ENCODE measurements at regions not wholly inside any gene's neighbourhood (a gene's known extent, or its start where the extent isn't known, plus 50 kb on each side); places are given as distances from the start of the nearest gene placed in this dataset.
A peak's percentile ranks its signal among the peaks of the same experiment; 100 is the strongest.
"Not testable (repeated sequence)": the region's sequence is repeated elsewhere in the genome, so short reads cannot be mapped to it uniquely, and the experiment has no call there.

DNA sequence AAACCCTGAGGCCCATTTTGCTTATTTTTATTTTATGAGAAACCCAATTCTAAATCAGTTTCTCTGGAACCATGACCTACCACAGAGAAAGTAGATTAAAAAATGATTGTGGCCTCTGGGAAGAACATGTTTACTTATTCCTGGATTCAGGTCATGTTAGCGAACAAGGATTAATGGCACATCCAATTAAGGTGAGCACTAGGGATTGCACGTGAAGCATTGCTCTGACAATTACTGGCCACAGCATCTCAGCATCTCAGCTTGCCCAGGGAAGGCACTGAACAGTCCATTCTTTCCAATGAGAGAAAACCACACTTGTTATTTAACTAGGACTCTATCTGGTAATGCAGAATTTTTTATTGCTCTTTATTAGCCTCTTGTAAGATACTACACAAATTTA lies 119.8 kb downstream of the ZNF330 start:
- DNase-seq (ENCODE audit: low read depth) = no peak

DNA sequence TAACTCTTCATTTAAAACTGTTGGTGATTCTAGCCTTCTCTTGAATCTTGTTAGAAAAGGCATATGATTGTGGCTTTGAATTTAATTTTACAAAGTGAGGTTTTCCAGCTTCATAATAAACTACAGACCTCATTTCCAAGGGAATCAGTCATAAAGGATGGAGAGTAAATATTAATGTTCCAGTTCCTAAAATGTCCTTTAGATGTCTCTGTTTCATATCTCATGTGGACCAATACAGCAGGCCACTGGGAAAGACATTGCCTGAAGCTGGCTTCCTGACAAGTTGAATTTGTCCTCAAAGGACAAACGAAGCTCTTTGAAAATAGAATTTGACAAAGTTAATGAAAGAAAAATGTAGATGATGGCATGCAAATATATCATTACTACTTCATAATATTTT lies 125.4 kb downstream of the ZNF330 start:
- peak; percentile 62 for DNase-seq (ENCODE audit: low read depth)

DNA sequence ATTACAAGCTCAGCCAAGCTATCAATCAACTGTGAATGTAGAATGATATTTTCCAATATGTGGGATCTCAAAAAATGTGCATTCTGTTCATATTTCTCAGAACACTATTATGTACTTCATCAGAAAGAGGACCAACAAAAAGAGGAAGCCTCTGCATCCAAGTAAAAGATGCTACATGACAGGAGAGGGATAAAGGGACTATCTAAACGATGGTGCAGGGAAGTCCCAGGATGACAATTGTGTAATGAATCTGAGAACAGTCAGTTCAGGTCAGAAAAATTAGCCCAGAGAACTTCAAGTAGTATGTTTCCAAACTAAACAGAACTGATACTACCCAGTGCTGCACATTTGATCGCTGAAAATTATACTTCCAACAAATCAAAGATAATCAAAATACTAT lies 127.0 kb downstream of the ZNF330 start:
- DNase-seq (ENCODE audit: low read depth) = no peak

DNA sequence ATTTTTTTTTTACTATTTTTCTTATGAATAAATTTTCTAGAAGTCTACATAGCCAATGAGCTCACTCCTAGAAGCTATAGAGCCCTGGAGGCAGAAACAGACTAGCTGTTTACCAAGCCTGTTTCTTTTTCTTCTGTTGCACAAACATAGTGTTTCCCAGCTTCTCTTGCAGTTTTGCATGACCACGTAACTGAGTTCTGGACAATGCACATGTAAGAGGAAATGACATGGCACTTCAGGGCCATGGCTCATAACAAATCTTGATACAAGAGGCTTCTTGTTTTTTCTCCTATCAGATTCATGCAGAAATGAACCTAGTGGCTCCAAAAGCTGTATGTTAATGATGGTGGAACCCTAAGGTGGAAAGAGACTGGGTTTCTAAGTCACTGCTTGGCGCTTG lies 127.4 kb downstream of the ZNF330 start:
- DNase-seq (ENCODE audit: low read depth) = no peak

DNA sequence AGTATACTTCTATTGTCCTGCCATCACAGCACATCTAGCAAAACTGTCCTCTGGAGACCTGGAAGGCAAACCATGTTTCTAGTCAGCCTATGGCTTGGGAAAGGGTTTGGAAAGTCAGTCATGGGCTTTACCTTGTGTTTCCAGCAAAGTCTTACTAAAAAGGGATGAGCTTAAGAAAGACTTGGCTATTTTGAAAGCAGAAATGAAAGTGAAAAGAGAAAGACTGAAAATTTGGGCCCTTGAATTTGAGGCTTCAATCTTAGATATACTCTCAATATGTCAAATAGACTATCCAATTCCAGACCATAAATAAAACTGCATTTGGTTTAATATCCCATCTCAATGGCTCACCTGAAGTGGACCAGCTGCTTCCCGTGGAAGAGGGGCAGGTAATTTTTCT lies 127.9 kb downstream of the ZNF330 start:
- DNase-seq (ENCODE audit: low read depth) = no peak

DNA sequence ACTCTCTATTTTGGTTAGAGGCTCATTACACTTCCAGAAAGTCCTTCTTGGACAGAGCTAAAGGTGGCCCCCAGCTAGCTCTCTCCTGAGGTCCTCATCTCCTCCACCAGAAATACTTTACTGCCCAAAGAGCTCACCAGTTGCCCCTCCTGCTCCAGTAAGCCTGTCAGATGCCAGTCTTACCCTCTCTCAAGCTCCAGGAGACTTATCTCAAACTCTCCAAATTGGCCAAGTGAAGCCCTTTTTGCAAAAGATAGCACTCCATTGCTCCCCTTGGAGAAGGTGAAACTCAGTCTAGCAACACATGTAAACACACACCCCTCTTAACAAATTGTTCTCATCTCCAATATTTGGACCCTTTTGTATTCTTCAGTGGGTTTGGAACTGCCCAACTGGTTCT lies 128.5 kb downstream of the ZNF330 start:
- no peak for DNase-seq (ENCODE audit: low read depth)

DNA sequence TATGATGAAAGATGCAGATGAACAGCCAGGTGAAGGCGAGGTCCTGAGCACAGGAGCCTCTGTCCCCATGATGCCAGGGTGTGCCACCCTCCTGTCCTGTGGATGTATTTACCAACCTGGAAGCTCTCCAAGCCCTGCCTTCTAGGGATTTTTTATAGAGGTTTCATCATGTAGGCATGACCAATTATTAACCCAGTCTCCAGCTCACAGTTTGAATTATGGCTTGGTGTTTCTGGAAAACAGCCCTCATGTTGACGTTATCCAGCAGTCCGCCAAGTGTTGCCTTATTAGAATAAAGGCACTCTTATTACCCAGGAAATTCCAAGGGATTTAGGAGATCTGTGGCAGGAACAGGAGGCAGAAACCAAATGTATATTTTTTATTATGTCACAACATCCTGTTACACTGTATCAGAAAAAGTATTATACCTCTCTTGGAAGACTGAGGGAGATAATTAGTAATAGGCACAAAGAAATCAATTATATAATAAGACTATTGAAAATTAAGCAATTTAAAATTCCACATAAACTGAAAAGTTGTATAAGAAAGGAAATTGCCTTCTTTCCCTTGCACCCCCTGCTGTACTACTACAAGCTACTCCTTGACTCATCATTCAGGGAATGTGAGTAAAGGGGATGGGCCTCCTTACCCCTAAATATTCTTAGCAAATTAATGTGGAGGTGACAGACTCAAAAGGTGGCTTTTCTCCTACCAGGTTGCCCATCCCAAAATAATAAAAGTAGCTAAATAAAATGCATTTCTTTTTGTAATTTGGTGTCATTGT lies 129.6 kb downstream of the ZNF330 start:
- DNase-seq (ENCODE audit: low read depth) = peak; percentile 72

DNA sequence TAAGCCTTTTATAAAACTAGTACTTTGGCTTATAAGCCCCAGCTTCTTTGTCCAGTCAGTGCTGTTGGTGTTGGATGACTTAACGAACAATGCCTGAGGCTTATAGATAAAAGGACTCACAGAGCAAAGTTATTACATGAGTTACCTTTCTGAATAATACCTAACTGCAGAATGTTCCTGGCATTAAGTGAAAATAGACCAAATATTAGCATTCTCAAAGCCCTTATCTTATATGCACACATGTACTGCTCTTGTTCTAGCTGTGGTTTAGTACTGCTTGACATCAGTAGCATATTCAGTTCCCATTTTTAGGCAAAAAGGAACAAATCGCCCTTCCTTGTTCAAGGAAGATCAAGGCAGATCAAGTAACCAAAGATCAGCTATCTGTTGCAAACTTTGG lies 131.6 kb downstream of the ZNF330 start:
- no peak for DNase-seq (ENCODE audit: low read depth)

DNA sequence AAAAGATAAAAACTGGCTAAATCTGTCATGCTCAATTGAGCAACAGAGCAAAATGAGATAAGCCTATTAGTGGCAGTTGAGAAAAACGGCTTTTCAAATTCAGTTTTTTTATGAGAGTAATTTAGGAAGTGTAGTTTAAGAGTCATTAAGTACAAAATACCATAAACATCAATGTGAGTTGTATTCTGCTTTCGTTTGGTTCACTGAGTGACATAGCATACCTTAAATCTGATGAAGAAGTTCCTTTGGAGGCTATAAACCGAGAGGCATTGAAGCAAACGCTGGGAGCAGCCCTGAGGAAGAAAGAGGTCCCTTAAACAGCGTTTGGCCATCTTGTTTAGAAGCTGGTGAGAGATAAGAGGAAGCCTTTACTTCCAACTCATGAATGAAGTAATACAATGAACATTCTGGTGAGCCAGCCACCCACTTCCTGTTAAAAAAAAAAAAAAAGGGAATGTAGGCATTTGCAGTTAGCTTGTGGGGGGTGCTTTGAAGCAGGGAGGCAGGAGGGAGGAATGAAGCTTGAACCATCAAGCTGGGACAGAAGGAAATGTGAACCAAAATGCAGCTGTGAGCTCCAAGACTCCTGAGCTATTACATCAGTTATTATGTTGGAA lies 132.3 kb downstream of the ZNF330 start:
- peak; percentile 61 for DNase-seq (ENCODE audit: low read depth)

DNA sequence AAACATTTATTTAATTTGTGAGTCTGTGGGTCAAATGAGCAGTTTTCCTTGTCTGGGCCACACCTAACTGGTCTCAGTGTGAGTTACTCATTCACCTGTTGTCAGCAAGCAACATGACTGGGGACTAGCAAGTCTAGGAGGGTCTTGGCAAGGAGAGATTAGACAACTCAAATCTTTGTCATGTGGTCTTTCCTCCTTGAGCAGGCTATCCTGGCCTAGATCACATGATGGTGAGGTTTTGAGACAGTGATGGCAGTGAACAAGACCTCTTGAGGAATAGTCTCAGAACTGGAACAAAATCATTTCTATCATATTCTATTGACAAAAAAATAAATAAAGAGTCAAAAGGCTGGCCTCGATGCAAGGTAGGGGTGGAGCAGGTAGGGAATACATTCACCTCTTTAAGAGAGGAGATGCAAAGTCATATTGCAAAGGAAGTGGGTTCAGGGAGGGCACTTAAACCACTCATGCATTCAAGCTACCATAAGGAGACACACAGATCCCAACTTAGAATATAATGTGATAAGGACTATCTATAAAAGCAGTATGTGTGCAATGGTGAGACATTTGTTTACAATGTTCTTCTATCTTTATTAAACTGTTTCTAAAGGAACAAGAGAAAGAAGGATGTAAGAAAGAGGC lies 135.7 kb downstream of the ZNF330 start:
- no peak for DNase-seq (ENCODE audit: low read depth)

DNA sequence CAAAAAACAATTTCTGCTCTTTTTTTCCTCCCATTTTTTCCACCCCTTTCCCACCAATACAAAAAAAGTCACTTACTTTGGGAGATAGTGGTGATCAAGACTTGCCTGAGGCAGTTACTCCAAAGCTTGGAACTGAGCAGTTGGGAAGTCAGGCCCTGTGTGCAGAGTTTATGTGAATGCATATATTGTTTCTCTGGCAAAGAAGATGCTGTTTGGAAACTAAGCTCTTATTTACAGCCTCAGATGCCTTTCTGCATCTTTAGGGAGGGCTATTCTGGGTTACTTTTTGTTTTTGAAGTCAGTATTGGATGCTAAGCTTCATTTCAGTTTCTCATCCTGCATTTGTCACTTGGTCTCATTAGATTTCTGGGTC lies 136.3 kb downstream of the ZNF330 start:
- no peak for DNase-seq (ENCODE audit: low read depth)

DNA sequence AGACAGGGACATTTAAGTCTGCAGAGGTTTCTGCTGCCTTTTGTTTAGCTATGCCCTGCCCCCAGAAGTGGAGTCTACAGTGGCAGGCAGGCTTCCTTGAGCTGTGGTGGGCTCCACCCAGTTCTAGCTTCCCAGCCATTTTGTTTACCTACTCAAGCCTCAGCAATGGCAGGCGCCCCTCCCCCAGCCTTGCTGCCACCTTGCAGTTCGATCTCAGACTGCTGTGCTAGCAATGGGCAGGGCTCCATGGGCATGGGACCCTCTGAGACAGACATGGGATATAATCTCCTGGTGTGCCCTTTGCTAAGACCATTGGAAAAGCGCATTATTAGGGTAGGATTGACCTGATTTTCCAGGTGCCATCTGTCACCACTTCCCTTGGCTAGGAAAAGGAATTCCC lies 147.5 kb downstream of the ZNF330 start:
- not testable (repeated sequence) for DNase-seq (ENCODE audit: low read depth)

DNA sequence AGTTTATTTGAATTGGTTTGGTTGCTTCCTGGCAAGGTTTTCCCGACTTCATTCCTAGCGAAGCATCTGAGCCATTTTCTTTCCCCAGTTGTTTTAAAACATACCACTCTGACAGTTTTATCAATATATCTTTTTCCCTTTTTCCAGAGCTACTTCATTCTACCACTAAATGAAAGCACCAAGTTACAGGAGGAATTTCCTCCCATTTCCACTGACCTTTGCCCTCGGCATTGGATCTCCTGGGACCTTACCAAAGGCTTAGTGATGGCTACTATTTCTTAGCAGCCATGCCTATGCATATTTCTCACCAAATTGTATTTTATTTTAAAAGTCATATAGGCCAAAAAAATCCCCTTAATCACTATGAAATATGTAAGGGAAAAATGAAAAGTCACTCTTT lies 150.5 kb downstream of the ZNF330 start:
- no peak for DNase-seq (ENCODE audit: low read depth)

DNA sequence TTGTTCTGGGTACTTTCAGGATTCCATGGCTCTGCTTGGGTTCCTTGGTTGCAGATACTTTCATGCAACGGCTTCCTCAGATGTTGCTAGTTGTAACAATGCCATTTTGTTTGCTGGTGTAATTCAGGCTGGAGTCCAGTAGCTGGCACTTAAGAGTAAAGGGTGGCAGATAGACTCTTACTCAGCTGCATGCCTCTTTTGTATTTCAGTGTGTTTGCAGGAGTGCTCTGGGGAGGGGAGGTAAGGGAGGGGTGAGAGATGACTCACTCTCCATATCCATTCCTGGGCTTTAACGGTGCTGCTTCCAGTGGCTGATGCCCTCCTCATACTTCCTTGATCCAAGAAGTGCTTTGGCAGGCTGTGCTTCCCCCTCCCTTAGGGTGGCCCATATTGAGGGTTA lies 155.2 kb downstream of the ZNF330 start:
- peak; percentile 89 for DNase-seq (ENCODE audit: low read depth)

DNA sequence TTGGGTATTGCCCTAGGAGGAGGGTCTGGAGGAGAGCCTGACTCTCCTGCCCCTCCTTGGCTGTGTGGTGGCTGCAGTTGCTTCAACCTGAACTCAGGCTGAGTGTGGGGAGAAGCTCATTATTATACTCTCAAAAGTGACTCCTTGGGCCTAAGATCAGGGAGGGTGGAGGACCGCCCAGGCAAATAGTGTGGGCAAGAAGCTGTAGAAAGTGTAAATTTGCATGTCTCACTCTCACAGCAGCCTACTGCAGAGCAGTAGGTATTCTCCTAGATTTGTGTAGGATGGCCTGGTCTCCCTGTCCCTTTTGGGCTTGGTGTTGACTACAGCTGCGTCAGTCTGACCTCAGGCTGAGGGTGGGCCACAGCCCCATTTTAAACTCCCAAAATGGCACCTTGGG lies 156.1 kb downstream of the ZNF330 start:
- no peak for DNase-seq (ENCODE audit: low read depth)

DNA sequence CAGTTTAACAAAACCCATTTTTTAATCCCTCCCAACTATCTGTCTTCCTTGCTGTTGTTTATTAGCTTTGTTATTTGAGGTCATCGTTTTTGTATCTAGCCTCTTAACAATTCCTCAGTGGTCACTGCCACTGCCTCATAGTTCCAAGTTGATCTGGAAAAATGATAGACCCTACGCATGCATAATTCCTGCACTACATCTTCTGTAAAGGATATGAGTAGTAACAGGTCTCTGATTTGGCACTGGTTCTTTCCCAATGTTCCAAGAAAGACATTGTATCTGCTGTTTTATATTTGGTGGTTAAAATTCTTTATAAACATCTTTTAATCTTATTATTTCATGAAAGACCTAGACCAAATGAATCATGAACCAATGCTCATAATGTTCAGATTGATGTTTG lies 166.6 kb downstream of the ZNF330 start:
- DNase-seq (ENCODE audit: low read depth) = no peak

DNA sequence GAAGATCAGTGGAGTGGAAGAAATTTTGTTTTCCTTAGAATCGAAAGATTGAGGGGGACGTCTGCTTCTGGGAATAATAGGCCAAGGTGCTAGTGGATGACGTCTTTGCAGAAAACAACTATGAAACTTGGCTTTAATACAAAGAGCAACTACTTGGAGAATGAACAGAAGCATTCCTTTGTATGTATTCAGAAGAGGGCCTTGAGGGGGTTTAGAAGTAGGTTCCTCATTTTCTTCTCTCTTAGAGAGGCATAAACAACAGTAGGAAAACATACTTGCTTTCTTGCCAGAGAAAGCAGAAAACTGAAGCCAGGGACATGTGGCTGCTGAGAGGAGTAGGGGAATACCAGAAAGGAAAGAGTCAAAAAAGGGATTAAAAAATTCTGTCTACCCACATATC lies 167.8 kb downstream of the ZNF330 start:
- DNase-seq (ENCODE audit: low read depth) = no peak

DNA sequence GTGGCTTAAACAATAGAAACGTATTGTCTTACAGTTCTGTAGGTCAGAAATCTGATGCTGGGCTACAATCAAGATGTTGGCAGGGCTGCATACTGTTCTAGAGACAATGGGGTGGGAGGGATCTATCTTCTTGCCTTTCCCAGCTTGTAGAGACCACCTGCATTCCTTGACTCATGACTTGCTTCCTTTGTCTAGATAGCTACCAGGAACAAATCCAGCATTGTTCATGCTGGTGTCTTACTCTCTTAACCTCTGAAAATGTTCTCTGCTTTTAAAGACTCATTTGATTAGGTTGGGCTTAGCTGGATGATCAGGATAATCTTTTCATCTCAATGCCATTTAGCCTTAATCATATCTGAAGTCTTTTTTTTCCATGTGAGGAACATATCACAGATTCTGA lies 169.0 kb downstream of the ZNF330 start:
- no peak for DNase-seq (ENCODE audit: low read depth)

DNA sequence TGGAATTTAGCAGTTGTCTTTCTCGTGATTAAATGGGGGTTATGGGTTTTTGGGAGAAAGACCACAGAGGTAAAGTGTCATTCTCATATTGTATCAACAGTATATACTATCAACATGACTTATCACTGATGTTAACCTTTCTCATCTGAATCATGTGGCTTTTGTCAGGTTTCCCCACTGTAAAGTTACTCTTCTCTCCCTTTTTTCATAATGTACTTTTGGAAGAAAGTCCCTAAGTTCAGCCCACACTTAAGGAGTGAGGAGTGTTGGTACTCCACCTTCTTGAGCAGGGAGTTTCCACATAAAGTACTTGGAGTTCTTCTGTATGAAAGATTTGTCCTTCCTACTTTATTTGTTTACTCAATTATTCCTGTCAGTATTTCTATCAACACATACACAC lies 169.9 kb downstream of the ZNF330 start:
- DNase-seq (ENCODE audit: low read depth) = no peak

DNA sequence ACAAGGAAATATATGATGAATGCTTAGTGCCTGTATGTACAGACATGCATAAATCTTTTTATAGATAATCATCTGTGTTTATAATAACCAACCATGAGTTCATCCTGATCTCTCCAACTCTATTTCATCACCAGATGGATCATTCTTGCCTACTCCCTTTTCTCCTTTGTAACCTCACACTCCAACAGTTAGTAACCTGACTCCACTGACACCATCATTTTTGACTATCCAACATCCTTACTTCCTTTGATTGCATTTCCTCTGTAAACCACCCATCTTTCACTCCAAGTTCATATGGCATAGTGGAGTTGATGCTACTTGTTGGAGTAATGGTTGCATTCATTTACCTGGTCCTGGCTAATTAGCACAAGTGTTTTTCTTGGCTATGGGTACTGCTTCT lies 170.6 kb downstream of the ZNF330 start:
- DNase-seq (ENCODE audit: low read depth) = no peak

DNA sequence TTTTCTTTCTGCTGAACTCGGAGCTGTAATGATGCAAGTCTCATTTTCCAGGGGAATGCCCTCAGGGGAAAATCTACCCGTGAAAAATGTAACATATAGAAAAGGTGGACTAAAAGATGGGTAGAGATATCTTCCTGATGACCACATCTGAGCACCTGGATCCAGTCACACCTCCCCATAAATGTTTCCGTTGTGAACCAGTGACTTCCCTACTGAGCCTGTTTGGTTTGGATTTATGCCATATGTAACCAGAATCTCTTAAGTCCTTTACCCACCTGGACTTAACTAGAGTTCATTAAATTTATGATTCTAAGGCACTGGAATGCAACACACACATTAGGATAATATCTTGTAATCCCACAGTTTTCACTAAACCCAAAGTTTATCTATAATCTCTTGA lies 171.1 kb downstream of the ZNF330 start:
- no peak for DNase-seq (ENCODE audit: low read depth)

DNA sequence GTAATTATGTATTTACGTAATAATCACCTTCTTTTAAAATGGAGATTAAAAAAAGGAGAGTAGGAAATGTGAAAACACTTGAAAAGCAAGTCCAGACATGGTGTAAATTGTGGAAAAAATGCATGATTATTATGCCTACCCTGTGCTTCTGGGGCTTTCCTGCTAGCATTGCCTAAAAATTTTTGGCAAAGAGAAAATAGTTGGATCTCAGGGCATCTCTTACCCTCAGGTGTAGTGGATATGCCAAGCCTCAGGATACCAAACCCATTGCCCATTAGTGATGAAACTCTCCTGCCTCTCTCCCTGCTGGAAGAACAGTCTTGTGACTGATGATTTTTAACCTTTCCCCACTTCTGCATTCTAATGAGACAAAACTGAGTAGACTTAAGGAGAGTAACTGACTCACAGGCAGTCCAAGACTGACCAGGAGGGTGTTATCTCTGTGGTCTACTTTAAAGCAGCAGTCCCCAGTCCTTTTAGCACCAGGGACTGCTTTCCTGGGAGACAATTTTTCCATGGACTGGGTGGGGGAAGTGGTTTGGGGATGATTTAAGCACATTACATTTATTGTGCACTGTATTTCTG lies 174.6 kb downstream of the ZNF330 start:
- no peak for DNase-seq (ENCODE audit: low read depth)

DNA sequence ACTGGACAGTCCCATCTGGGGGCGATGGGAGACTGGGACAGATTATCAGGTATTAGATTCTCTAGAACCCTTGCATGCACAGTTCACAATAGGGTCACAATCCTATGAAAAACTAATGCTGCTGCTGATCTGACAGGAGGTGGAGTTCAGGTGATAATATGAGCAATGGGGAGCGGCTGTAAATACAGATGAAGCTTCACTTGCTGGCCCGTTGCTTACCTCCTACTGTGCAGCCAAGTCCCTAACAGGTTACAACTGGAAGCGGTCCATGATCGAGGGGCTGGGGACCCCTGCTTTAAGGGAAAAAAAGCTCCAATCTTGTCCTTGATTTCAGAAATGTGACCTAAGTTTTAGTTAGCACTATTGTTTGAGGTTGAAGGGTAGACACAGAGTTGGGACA lies 175.2 kb downstream of the ZNF330 start:
- DNase-seq (ENCODE audit: low read depth) = no peak

Data from LHCN-M2 (cell line).